ENCODE measurements at regions not wholly inside any gene's neighbourhood (a gene's known extent, or its start where the extent isn't known, plus 50 kb on each side); places are given as distances from the start of the nearest gene placed in this dataset.

GRCh38 chr4:116055857-116056827 lies 942.7 kb upstream of the NDST4 start:
- DNase-seq (ENCODE audit: insufficient read length, low spot score) = no peak
- TF ChIP-seq SPI1 (IDR thresholded peaks at IDR 0.05; ENCODE audit: low read depth, low read length) (no peak), PAX5 (IDR thresholded peaks at IDR 0.05; ENCODE audit: insufficient read depth, low read length, severe bottlenecking) (no peak), TAF1 (IDR thresholded peaks at IDR 0.05; ENCODE audit: low read depth, low read length) (no peak), POLR2AphosphoS5 (IDR thresholded peaks at IDR 0.05; ENCODE audit: low read depth, low read length) (no peak), POLR2A (IDR thresholded peaks at IDR 0.05; ENCODE audit: low read depth, low read length) (no peak)
- no peak for FAIRE-seq

- DNase-seq (ENCODE audit: insufficient read length, low spot score) (no peak), FAIRE-seq (no peak)
- no peak for TF ChIP-seq POLR2A (IDR thresholded peaks at IDR 0.05; ENCODE audit: low read depth, low read length)
Observed at GRCh38 chr4:116027311-116027710, 913.9 kb upstream of the NDST4 start.

- no peak for FAIRE-seq
- TF ChIP-seq PAX5 (IDR thresholded peaks at IDR 0.05; ENCODE audit: insufficient read depth, low read length, severe bottlenecking) (no peak), POLR2AphosphoS5 (IDR thresholded peaks at IDR 0.05; ENCODE audit: low read depth, low read length) (no peak), TAF1 (IDR thresholded peaks at IDR 0.05; ENCODE audit: low read depth, low read length) (no peak), POLR2A (IDR thresholded peaks at IDR 0.05; ENCODE audit: low read depth, low read length) (no peak), SPI1 (IDR thresholded peaks at IDR 0.05; ENCODE audit: low read depth, low read length) (no peak), POU2F2 (IDR thresholded peaks at IDR 0.05; ENCODE audit: low read depth, low read length) (no peak)
- DNase-seq (ENCODE audit: insufficient read length, low spot score) = no peak
Observed at GRCh38 chr4:116024954-116025708, 911.7 kb upstream of the NDST4 start.

GRCh38 chr4:116023049-116023448 lies 909.6 kb upstream of the NDST4 start:
- TF ChIP-seq POLR2AphosphoS5 (IDR thresholded peaks at IDR 0.05; ENCODE audit: low read depth, low read length) (no peak), PAX5 (IDR thresholded peaks at IDR 0.05; ENCODE audit: insufficient read depth, low read length, severe bottlenecking) (no peak), TAF1 (IDR thresholded peaks at IDR 0.05; ENCODE audit: low read depth, low read length) (no peak), POLR2A (IDR thresholded peaks at IDR 0.05; ENCODE audit: low read depth, low read length) (no peak), SPI1 (IDR thresholded peaks at IDR 0.05; ENCODE audit: low read depth, low read length) (no peak), POU2F2 (IDR thresholded peaks at IDR 0.05; ENCODE audit: low read depth, low read length) (no peak)
- DNase-seq (ENCODE audit: insufficient read length, low spot score) (no peak), FAIRE-seq (no peak)

GRCh38 chr4:116020141-116020722 lies 906.8 kb upstream of the NDST4 start:
- FAIRE-seq (no peak), DNase-seq (ENCODE audit: insufficient read length, low spot score) (no peak)
- no peak for TF ChIP-seq TAF1 (IDR thresholded peaks at IDR 0.05; ENCODE audit: low read depth, low read length)
- no peak for TF ChIP-seq POLR2A (IDR thresholded peaks at IDR 0.05; ENCODE audit: low read depth, low read length)
- no peak for TF ChIP-seq POU2F2 (IDR thresholded peaks at IDR 0.05; ENCODE audit: low read depth, low read length)
- no peak for TF ChIP-seq SPI1 (IDR thresholded peaks at IDR 0.05; ENCODE audit: low read depth, low read length)
- TF ChIP-seq PAX5 (IDR thresholded peaks at IDR 0.05; ENCODE audit: insufficient read depth, low read length, severe bottlenecking) = no peak
- no peak for TF ChIP-seq POLR2AphosphoS5 (IDR thresholded peaks at IDR 0.05; ENCODE audit: low read depth, low read length)

- no peak for FAIRE-seq
- no peak for TF ChIP-seq POLR2A (IDR thresholded peaks at IDR 0.05; ENCODE audit: low read depth, low read length)
- no peak for TF ChIP-seq SPI1 (IDR thresholded peaks at IDR 0.05; ENCODE audit: low read depth, low read length)
- TF ChIP-seq POU2F2 (IDR thresholded peaks at IDR 0.05; ENCODE audit: low read depth, low read length) = no peak
- TF ChIP-seq TAF1 (IDR thresholded peaks at IDR 0.05; ENCODE audit: low read depth, low read length) = no peak
- no peak for TF ChIP-seq PAX5 (IDR thresholded peaks at IDR 0.05; ENCODE audit: insufficient read depth, low read length, severe bottlenecking)
- TF ChIP-seq POLR2AphosphoS5 (IDR thresholded peaks at IDR 0.05; ENCODE audit: low read depth, low read length) = no peak
- no peak for DNase-seq (ENCODE audit: insufficient read length, low spot score)
Observed at GRCh38 chr4:116018831-116019230, 905.4 kb upstream of the NDST4 start.

- FAIRE-seq = no peak
Observed at GRCh38 chr4:116016201-116016600, 902.8 kb upstream of the NDST4 start.

GRCh38 chr4:116015549-116015948 lies 902.1 kb upstream of the NDST4 start:
- FAIRE-seq = no peak
- no peak for DNase-seq (ENCODE audit: insufficient read length, low spot score)
- TF ChIP-seq SPI1 (IDR thresholded peaks at IDR 0.05; ENCODE audit: low read depth, low read length) = no peak
- no peak for TF ChIP-seq PAX5 (IDR thresholded peaks at IDR 0.05; ENCODE audit: insufficient read depth, low read length, severe bottlenecking)
- no peak for TF ChIP-seq POLR2AphosphoS5 (IDR thresholded peaks at IDR 0.05; ENCODE audit: low read depth, low read length)
- TF ChIP-seq POLR2A (IDR thresholded peaks at IDR 0.05; ENCODE audit: low read depth, low read length) = no peak
- no peak for TF ChIP-seq TAF1 (IDR thresholded peaks at IDR 0.05; ENCODE audit: low read depth, low read length)
- TF ChIP-seq POU2F2 (IDR thresholded peaks at IDR 0.05; ENCODE audit: low read depth, low read length) = no peak

More at GRCh38 chr4:116016201-116016600, 902.8 kb upstream of the NDST4 start:
- no peak for DNase-seq (ENCODE audit: insufficient read length, low spot score)
- TF ChIP-seq POU2F2 (IDR thresholded peaks at IDR 0.05; ENCODE audit: low read depth, low read length) (no peak), POLR2A (IDR thresholded peaks at IDR 0.05; ENCODE audit: low read depth, low read length) (no peak), POLR2AphosphoS5 (IDR thresholded peaks at IDR 0.05; ENCODE audit: low read depth, low read length) (no peak), PAX5 (IDR thresholded peaks at IDR 0.05; ENCODE audit: insufficient read depth, low read length, severe bottlenecking) (no peak), SPI1 (IDR thresholded peaks at IDR 0.05; ENCODE audit: low read depth, low read length) (no peak), TAF1 (IDR thresholded peaks at IDR 0.05; ENCODE audit: low read depth, low read length) (no peak)

- DNase-seq (ENCODE audit: insufficient read length, low spot score) (no peak), FAIRE-seq (no peak)
Observed at GRCh38 chr4:116015062-116015461, 901.6 kb upstream of the NDST4 start.

More at GRCh38 chr4:116015062-116015461, 901.6 kb upstream of the NDST4 start:
- no peak for TF ChIP-seq SPI1 (IDR thresholded peaks at IDR 0.05; ENCODE audit: low read depth, low read length)
- TF ChIP-seq TAF1 (IDR thresholded peaks at IDR 0.05; ENCODE audit: low read depth, low read length) = no peak
- TF ChIP-seq PAX5 (IDR thresholded peaks at IDR 0.05; ENCODE audit: insufficient read depth, low read length, severe bottlenecking) = no peak
- TF ChIP-seq POU2F2 (IDR thresholded peaks at IDR 0.05; ENCODE audit: low read depth, low read length) = no peak
- TF ChIP-seq POLR2A (IDR thresholded peaks at IDR 0.05; ENCODE audit: low read depth, low read length) = no peak
- no peak for TF ChIP-seq POLR2AphosphoS5 (IDR thresholded peaks at IDR 0.05; ENCODE audit: low read depth, low read length)

Measured in GM12891 (cell line).